Peyer's patch (tissue), 4 donors: ENCODE measurements at regions not wholly inside any gene's neighbourhood (a gene's known extent, or its start where the extent isn't known, plus 50 kb on each side); places are given as distances from the start of the nearest gene placed in this dataset.

ENCODE experiments used
- DNase-seq, 3 donors: peaks; one replicate each; pipeline ENCODE4 v3.0.0-alpha.2; 2017 to 2019
- H3K27ac ChIP-seq, 4 donors: fragments of 200-600 bp; sonication (generic); one replicate each; pipeline ENCODE4 v1.5.1; 2016 to 2019
- H3K27me3 ChIP-seq, 2 donors: fragments of 200-600 bp; sonication (generic); one replicate each; pipeline ENCODE4 v1.5.1; 2019
- H3K36me3 ChIP-seq, 3 donors: fragments of 200-600 bp; sonication (generic); one replicate each; pipeline ENCODE4 v1.5.1; 2016 to 2019
- H3K4me1 ChIP-seq, 4 donors: fragments of 200-600 bp; sonication (generic); one replicate each; pipeline ENCODE4 v1.5.1; 2016 to 2019
- H3K4me3 ChIP-seq, 4 donors: fragments of 200-600 bp; sonication (generic); 1 replicate in 3 of 4; 2 replicates in 1 of 4; pipeline ENCODE4 v1.5.1; 2016 to 2019; ENCODE audit warnings: mild to moderate bottlenecking in 1 of 4
- H3K9me3 ChIP-seq, 4 donors: fragments of 200-600 bp; sonication (generic); one replicate each; pipeline ENCODE4 v1.5.1; 2016 to 2019; ENCODE audit warnings: mild to moderate bottlenecking in 1 of 4
- POLR2A ChIP-seq, 2 donors: fragments of 450-650 bp; IDR thresholded peaks; one replicate each; pipeline ENCODE4 v1.5.1; 2017; ENCODE audit warnings: antibody characterized with exemption in 2 of 2, mild to moderate bottlenecking in 2 of 2, moderate library complexity in 2 of 2
- TF ChIP-seq, protein P1 (sequence below), 6 experiments: fragments of 450-650 bp in 4 of 6; fragments of 200-600 bp in 2 of 6; sonication (generic) in 1 of 6; IDR thresholded peaks; one replicate each; pipeline ENCODE4 v1.5.1; 2017 to 2019; ENCODE audit warnings: antibody characterized with exemption in 6 of 6, mild to moderate bottlenecking in 3 of 6, moderate library complexity in 1 of 6

- peaks cover 0 to 9% (median 0%) of the 10 kb centered on the region in 4 donors for H3K4me1 ChIP-seq
- no peaks in the 10 kb centered on the region for H3K27me3 ChIP-seq
- no peaks in the 10 kb centered on the region for H3K36me3 ChIP-seq
- H3K27ac ChIP-seq, result no peak overlapping the region
- TF ChIP-seq, protein P1, sequence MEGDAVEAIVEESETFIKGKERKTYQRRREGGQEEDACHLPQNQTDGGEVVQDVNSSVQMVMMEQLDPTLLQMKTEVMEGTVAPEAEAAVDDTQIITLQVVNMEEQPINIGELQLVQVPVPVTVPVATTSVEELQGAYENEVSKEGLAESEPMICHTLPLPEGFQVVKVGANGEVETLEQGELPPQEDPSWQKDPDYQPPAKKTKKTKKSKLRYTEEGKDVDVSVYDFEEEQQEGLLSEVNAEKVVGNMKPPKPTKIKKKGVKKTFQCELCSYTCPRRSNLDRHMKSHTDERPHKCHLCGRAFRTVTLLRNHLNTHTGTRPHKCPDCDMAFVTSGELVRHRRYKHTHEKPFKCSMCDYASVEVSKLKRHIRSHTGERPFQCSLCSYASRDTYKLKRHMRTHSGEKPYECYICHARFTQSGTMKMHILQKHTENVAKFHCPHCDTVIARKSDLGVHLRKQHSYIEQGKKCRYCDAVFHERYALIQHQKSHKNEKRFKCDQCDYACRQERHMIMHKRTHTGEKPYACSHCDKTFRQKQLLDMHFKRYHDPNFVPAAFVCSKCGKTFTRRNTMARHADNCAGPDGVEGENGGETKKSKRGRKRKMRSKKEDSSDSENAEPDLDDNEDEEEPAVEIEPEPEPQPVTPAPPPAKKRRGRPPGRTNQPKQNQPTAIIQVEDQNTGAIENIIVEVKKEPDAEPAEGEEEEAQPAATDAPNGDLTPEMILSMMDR (IDR thresholded peaks at IDR 0.05), result no peak
- no peak for TF ChIP-seq POLR2A (IDR thresholded peaks at IDR 0.05)
- H3K4me3 ChIP-seq, result no peak overlapping the region
- no peak for DNase-seq
- H3K9me3 ChIP-seq, result no peaks in the 10 kb centered on the region
These were observed 129.2 kb downstream of the UNC5CL start for GRCh38 chr6:40909811-40910210.

DNA sequence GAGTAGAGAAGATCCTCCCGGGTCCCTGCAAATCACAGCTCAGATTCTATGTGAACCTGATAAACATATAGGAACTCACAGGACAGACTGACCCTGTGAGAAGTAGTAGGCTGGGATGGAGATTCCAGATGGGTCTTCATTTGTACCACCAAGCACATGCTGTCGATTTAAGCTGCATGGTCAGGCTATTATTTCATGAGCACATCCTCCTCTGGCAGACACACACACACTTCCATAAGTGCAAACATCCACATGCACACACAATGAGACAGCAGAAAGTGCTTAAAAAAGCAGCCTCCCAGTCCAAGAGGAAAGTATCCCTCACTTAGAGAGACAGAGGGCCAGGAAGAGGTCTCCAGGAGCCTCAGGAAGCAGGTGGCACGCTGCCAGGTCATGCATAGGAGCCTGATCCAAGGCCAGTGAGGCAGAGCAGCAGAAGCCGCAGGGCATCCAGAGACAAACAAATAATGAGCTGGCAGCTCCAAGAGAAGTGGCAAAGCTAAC is 131.8 kb downstream of the UNC5CL start:
- Histone ChIP-seq H3K9me3 (no peaks in the 10 kb centered on the region), H3K27ac (no peak overlapping the region), H3K4me1 (peaks cover 0 to 9% (median 0%) of the 10 kb centered on the region in 4 donors), H3K4me3 (no peak overlapping the region), H3K27me3 (no peaks in the 10 kb centered on the region), H3K36me3 (no peaks in the 10 kb centered on the region)
- TF ChIP-seq, protein P1 (IDR thresholded peaks at IDR 0.05), result no peak
- no peak for TF ChIP-seq POLR2A (IDR thresholded peaks at IDR 0.05)
- no peak for DNase-seq

DNA sequence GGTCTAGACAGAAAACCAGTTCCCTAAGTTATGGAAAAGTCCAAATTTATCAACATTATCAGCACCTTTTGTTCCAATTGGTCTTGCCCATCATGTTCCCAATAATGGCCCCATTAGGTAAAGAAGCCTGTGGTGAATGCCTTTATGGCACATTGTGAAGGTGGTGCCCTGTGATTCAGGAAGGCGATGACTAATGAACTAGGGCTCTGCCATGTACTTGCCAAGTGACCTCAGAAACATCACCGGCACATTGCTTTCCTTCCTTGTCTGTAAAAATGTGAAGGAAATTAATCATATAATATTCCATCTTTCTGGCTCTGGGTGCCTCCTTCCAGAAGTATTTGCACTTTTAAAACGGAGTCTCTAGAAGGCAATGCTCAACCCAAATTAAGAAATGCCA is 132.3 kb downstream of the UNC5CL start:
- no peak overlapping the region for H3K27ac ChIP-seq
- H3K36me3 ChIP-seq, result no peaks in the 10 kb centered on the region
- H3K9me3 ChIP-seq, result no peaks in the 10 kb centered on the region
- H3K27me3 ChIP-seq, result no peaks in the 10 kb centered on the region
- peak in 1 of 3 donors; percentile 72 for DNase-seq
- no peak for TF ChIP-seq POLR2A (IDR thresholded peaks at IDR 0.05)
- TF ChIP-seq, protein P1 (IDR thresholded peaks at IDR 0.05), result no peak
- peaks cover 0 to 9% (median 0%) of the 10 kb centered on the region in 4 donors for H3K4me1 ChIP-seq
- no peak overlapping the region for H3K4me3 ChIP-seq

DNA sequence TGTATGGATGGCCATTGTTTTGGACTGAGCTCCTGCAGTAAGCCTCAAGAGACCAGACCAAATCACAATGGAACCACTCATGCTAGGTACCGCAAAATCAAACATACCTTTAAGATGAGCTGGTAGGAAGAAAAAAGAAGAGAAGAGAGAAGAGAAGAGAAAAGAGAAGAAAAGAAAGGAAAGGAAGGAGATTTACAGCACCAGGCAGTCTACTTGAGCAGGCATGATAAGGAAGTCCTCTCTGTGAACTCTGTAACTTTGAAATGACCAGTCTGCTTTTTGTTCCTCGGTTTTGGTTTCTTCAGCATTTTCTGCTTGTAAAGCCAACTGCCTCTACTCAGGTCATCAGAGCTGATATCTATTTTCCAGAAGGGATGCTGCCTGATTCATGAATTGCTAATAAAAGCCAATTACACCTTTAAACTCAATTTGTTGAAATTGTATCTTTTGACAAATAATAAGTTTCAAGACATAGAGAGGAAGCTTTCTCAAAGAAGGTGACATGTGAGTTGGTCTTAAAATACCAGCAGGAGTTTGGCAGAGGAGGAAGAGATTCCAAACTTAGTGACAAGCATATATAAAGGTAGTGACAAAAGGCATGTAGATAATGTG is 134.3 kb downstream of the UNC5CL start:
- Histone ChIP-seq H3K36me3 (no peaks in the 10 kb centered on the region), H3K4me3 (no peak overlapping the region), H3K4me1 (peaks cover 0 to 9% (median 0%) of the 10 kb centered on the region in 4 donors), H3K27me3 (no peaks in the 10 kb centered on the region), H3K27ac (no peak overlapping the region), H3K9me3 (no peaks in the 10 kb centered on the region)
- no peak for DNase-seq
- TF ChIP-seq, protein P1 (IDR thresholded peaks at IDR 0.05), result no peak
- TF ChIP-seq POLR2A (IDR thresholded peaks at IDR 0.05), result no peak

- H3K9me3 ChIP-seq, result no peaks in the 10 kb centered on the region
- no peak overlapping the region for H3K4me3 ChIP-seq
- H3K27ac ChIP-seq, result no peak overlapping the region
- peaks cover 0 to 9% (median 0%) of the 10 kb centered on the region in 4 donors for H3K4me1 ChIP-seq
- H3K27me3 ChIP-seq, result no peaks in the 10 kb centered on the region
- TF ChIP-seq POLR2A (IDR thresholded peaks at IDR 0.05), result no peak
- TF ChIP-seq, protein P1 (IDR thresholded peaks at IDR 0.05), result no peak
- no peaks in the 10 kb centered on the region for H3K36me3 ChIP-seq
- DNase-seq, result no peak
These were observed 135.6 kb downstream of the UNC5CL start for GRCh38 chr6:40903456-40903855.
